Peyer's patch (tissue), 4 donors: ENCODE measurements at regions not wholly inside any gene's neighbourhood (a gene's known extent, or its start where the extent isn't known, plus 50 kb on each side); places are given as distances from the start of the nearest gene placed in this dataset.

Experiments
- POLR2A ChIP-seq, 2 donors: fragments of 450-650 bp; IDR thresholded peaks; one replicate each; pipeline ENCODE4 v1.5.1; 2017; ENCODE audit warnings: antibody characterized with exemption in 2 of 2, mild to moderate bottlenecking in 2 of 2, moderate library complexity in 2 of 2
- TF ChIP-seq, protein P1 (sequence below), 6 experiments: fragments of 450-650 bp in 4 of 6; fragments of 200-600 bp in 2 of 6; sonication (generic) in 1 of 6; IDR thresholded peaks; one replicate each; pipeline ENCODE4 v1.5.1; 2017 to 2019; ENCODE audit warnings: antibody characterized with exemption in 6 of 6, mild to moderate bottlenecking in 3 of 6, moderate library complexity in 1 of 6

DNA sequence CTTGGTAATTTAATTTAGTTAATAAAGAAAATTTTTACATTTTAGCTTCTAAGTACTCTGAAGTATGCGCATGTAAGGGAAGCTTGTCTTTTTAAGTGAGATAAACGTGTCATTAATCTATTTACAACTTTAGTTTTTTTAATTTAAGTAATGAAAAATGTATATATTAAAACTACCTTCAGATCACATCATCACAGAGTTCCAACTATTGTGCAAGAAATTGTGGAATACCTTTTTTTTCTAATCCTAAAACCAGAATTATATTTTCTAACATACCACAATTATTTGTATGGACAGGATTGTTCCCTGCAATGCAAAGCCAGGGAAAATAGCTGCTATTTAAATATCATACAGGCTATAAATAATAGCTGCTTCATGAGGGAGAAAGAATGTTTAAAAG lies 303.2 kb upstream of the KCND2 start:
- TF ChIP-seq, protein P1, sequence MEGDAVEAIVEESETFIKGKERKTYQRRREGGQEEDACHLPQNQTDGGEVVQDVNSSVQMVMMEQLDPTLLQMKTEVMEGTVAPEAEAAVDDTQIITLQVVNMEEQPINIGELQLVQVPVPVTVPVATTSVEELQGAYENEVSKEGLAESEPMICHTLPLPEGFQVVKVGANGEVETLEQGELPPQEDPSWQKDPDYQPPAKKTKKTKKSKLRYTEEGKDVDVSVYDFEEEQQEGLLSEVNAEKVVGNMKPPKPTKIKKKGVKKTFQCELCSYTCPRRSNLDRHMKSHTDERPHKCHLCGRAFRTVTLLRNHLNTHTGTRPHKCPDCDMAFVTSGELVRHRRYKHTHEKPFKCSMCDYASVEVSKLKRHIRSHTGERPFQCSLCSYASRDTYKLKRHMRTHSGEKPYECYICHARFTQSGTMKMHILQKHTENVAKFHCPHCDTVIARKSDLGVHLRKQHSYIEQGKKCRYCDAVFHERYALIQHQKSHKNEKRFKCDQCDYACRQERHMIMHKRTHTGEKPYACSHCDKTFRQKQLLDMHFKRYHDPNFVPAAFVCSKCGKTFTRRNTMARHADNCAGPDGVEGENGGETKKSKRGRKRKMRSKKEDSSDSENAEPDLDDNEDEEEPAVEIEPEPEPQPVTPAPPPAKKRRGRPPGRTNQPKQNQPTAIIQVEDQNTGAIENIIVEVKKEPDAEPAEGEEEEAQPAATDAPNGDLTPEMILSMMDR (IDR thresholded peaks at IDR 0.05): no peak
- no peak for TF ChIP-seq POLR2A (IDR thresholded peaks at IDR 0.05)
